ENCODE measurements at regions not wholly inside any gene's neighbourhood (a gene's known extent, or its start where the extent isn't known, plus 50 kb on each side); places are given as distances from the start of the nearest gene placed in this dataset.

DNA sequence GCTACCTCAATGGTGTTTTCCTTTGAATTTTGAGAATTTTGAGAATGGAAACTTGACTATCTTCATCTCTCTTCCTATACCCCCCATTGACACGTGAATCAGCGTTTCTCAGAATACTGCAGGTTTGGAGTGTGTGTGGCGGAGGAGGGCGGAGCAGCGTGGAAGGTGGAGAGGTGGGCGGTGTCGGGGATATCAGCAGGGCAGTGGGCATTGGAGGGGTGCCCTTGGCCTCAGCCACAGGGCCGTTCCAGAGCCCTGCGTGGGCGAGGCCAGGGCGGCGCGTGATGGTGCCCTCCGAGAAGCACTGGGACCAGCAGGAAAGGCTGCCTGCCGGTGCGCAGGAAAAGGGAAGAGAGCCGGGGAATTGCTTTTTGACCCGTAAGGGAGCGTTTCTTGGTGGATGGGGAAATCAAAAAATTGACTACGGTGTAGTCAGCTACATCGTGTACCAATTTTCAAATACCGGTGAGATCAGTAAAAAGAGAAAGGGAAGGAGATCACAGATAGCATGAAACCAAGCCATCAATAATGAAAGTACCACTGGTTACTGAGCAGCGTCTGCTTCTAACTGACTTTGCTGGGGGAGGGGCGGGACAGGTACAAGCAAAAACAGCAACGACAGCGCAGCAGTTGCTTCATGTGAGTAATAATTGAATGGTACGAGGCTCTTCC is 82.7 kb upstream of the DUSP22 start:
- peak; percentile 51 for ATAC-seq (ENCODE audit: low read depth)
- peaks cover 27% of the 10 kb centered on the region for H3K4me1 Mint-ChIP-seq
- H3K79me2 ChIP-seq (ENCODE audit: control insufficient read depth, insufficient read depth, low read length) = no peaks in the 10 kb centered on the region
- H3K9ac ChIP-seq (ENCODE audit: low read length) = peak overlapping the region; percentile 34
- H3K4me3 Mint-ChIP-seq = peak overlapping the region; percentile 84
- H3K27me3 ChIP-seq (replicated peaks in 1 of 4; ENCODE audit: control extremely low read depth in 1 of 4, control insufficient read depth in 3 of 4, insufficient read depth in 4 of 4, low read length in 3 of 4) = peaks cover 0 to 3% (median 1%) of the 10 kb centered on the region in 4 experiments
- H3K4me1 ChIP-seq (ENCODE audit: control insufficient read depth in 2 of 2, insufficient read depth in 2 of 2, low read length in 2 of 2) = peaks cover 10 to 21% of the 10 kb centered on the region in 2 donors
- no peaks in the 10 kb centered on the region for H3K36me3 ChIP-seq (replicated peaks in 1 of 2; ENCODE audit: control extremely low read depth in 1 of 2, control insufficient read depth in 1 of 2, extremely low read depth in 1 of 2, insufficient read depth in 2 of 2, low read length in 1 of 2)
- 84% methylated on average over 25 of the region's 27 CpGs for WGBS (ENCODE audit: insufficient coverage)
- no peaks in the 10 kb centered on the region for H4K20me1 ChIP-seq (ENCODE audit: control insufficient read depth, insufficient read depth, low read length, poor library complexity, severe bottlenecking)
- no peaks in the 10 kb centered on the region for H3K9me3 Mint-ChIP-seq (ENCODE audit: insufficient read depth)
- H3K4me3 ChIP-seq (ENCODE audit: control extremely low read depth in 1 of 5, extremely low read depth in 1 of 5, insufficient read depth in 1 of 5, low read depth in 2 of 5, low read length in 4 of 5) = peak overlapping the region in 4 of 5 experiments; percentile 7 to 47 (median 32)
- no peak overlapping the region for H3K27ac ChIP-seq (ENCODE audit: low read length in 2 of 2)
- ChIA-PET POLR2A (no interaction called here), CTCF (interaction anchor here (1.8 kb wide), 1 partner anchor 11 kb away, joined by 5 read pairs; no protein-coding TSS in a partner anchor)
- DNase-seq = no peak
- no peak for TF ChIP-seq EZH2 (IDR thresholded peaks at IDR 0.05; ENCODE audit: borderline replicate concordance, insufficient read depth, low read depth, low read length, poor library complexity, severe bottlenecking)
- TF ChIP-seq CTCF (IDR thresholded peaks at IDR 0.05) = no peak
- H3K27me3 Mint-ChIP-seq = peaks cover 6% of the 10 kb centered on the region
- H2AFZ ChIP-seq (ENCODE audit: insufficient read depth, low read depth, low read length, poor library complexity, severe bottlenecking) = peak overlapping the region; percentile 23
- peak overlapping the region; percentile 50 for H3K4me2 ChIP-seq (replicated peaks; ENCODE audit: low read depth, low read length, poor library complexity, severe bottlenecking)
- intact Hi-C loops (cut with micrococcal nuclease) = no loop called here
- H3K27ac Mint-ChIP-seq = peak overlapping the region; percentile 1
- peaks cover 0 to 14% (median 4%) of the 10 kb centered on the region in 3 donors for H3K9me3 ChIP-seq (ENCODE audit: control extremely low read depth in 1 of 3, control insufficient read depth in 2 of 3, insufficient read depth in 1 of 3, low read length in 2 of 3)

- no peaks in the 10 kb centered on the region for H3K36me3 ChIP-seq (replicated peaks in 1 of 2; ENCODE audit: control extremely low read depth in 1 of 2, control insufficient read depth in 1 of 2, extremely low read depth in 1 of 2, insufficient read depth in 2 of 2, low read length in 1 of 2)
- no peaks in the 10 kb centered on the region for H3K79me2 ChIP-seq (ENCODE audit: control insufficient read depth, insufficient read depth, low read length)
- ChIA-PET CTCF (interaction anchor here (1.8 kb wide), 1 partner anchor 11 kb away, joined by 5 read pairs; no protein-coding TSS in a partner anchor), POLR2A (no interaction called here)
- peak overlapping the region; percentile 23 for H2AFZ ChIP-seq (ENCODE audit: insufficient read depth, low read depth, low read length, poor library complexity, severe bottlenecking)
- no peak overlapping the region for H3K27ac ChIP-seq (ENCODE audit: low read length in 2 of 2)
- Mint-ChIP-seq H3K9me3 (ENCODE audit: insufficient read depth) (no peaks in the 10 kb centered on the region), H3K4me1 (peaks cover 28% of the 10 kb centered on the region), H3K4me3 (peak overlapping the region; percentile 84), H3K27me3 (peaks cover 6% of the 10 kb centered on the region), H3K27ac (no peak overlapping the region)
- peaks cover 10 to 23% of the 10 kb centered on the region in 2 donors for H3K4me1 ChIP-seq (ENCODE audit: control insufficient read depth in 2 of 2, insufficient read depth in 2 of 2, low read length in 2 of 2)
- H3K4me2 ChIP-seq (replicated peaks; ENCODE audit: low read depth, low read length, poor library complexity, severe bottlenecking) = peak overlapping the region; percentile 50
- DNase-seq (no peak), ATAC-seq (ENCODE audit: low read depth) (no peak)
- H3K9ac ChIP-seq (ENCODE audit: low read length) = peak overlapping the region; percentile 34
- H3K4me3 ChIP-seq (ENCODE audit: control extremely low read depth in 1 of 5, extremely low read depth in 1 of 5, insufficient read depth in 1 of 5, low read depth in 2 of 5, low read length in 4 of 5) = peak overlapping the region in 4 of 5 experiments; percentile 7 to 47 (median 32)
- WGBS (ENCODE audit: insufficient coverage) = 84% methylated on average over 7 of the region's 7 CpGs
- TF ChIP-seq CTCF (IDR thresholded peaks at IDR 0.05) (no peak), EZH2 (IDR thresholded peaks at IDR 0.05; ENCODE audit: borderline replicate concordance, insufficient read depth, low read depth, low read length, poor library complexity, severe bottlenecking) (no peak)
- peaks cover 0 to 3% (median 1%) of the 10 kb centered on the region in 4 experiments for H3K27me3 ChIP-seq (replicated peaks in 1 of 4; ENCODE audit: control extremely low read depth in 1 of 4, control insufficient read depth in 3 of 4, insufficient read depth in 4 of 4, low read length in 3 of 4)
- intact Hi-C loops (cut with micrococcal nuclease) = no loop called here
- H4K20me1 ChIP-seq (ENCODE audit: control insufficient read depth, insufficient read depth, low read length, poor library complexity, severe bottlenecking) = no peaks in the 10 kb centered on the region
- peaks cover 0 to 14% (median 4%) of the 10 kb centered on the region in 3 donors for H3K9me3 ChIP-seq (ENCODE audit: control extremely low read depth in 1 of 3, control insufficient read depth in 2 of 3, insufficient read depth in 1 of 3, low read length in 2 of 3)
These were observed 82.2 kb upstream of the DUSP22 start for GRCh38 chr6:210104-210456.

All from B cell (primary cell).